ENCODE measurements at regions not wholly inside any gene's neighbourhood (a gene's known extent, or its start where the extent isn't known, plus 50 kb on each side); places are given as distances from the start of the nearest gene placed in this dataset.
"Not testable (repeated sequence)": the region's sequence is repeated elsewhere in the genome, so short reads cannot be mapped to it uniquely, and the experiment has no call there.

GRCh38 chr5:113713051-113713450 lies 199.6 kb downstream of the YTHDC2 start:
- H3K27me3 ChIP-seq = no peaks in the 10 kb centered on the region
- DNase-seq (ENCODE audit: low spot score in 2 of 2) = no peak
- no peak for TF ChIP-seq CTCF (IDR thresholded peaks at IDR 0.05)
- TF ChIP-seq POLR2A (IDR thresholded peaks at IDR 0.05) = no peak
- no peak for TF ChIP-seq POLR2AphosphoS5 (IDR thresholded peaks at IDR 0.05)
- intact Hi-C loops (cut with DNase I; ENCODE audit: low total_unique reads) = no loop called here
- no peak overlapping the region for H3K27ac ChIP-seq
- no peaks in the 10 kb centered on the region for H3K36me3 ChIP-seq
- no peak overlapping the region for H3K4me3 ChIP-seq
- peaks cover 0 to 15% of the 10 kb centered on the region in 2 donors for H3K9me3 ChIP-seq
- H3K4me1 ChIP-seq = no peaks in the 10 kb centered on the region

- H3K4me1 ChIP-seq; H3K4me3 ChIP-seq; H3K36me3 ChIP-seq; H3K27me3 ChIP-seq; H3K27ac ChIP-seq; intact Hi-C loops (cut with DNase I; ENCODE audit: low total_unique reads); DNase-seq (ENCODE audit: low spot score in 2 of 2): not testable (repeated sequence)
- peaks cover 0 to 15% of the 10 kb centered on the region in 2 donors for H3K9me3 ChIP-seq
Observed at GRCh38 chr5:113715921-113716320, 202.4 kb downstream of the YTHDC2 start.

GRCh38 chr5:113719549-113719948 lies 206.1 kb downstream of the YTHDC2 start:
- Histone ChIP-seq H3K36me3 (no peaks in the 10 kb centered on the region), H3K4me1 (no peaks in the 10 kb centered on the region), H3K4me3 (no peak overlapping the region), H3K9me3 (peaks cover 0 to 15% of the 10 kb centered on the region in 2 donors), H3K27me3 (no peaks in the 10 kb centered on the region), H3K27ac (no peak overlapping the region)
- intact Hi-C loops (cut with DNase I; ENCODE audit: low total_unique reads) = no loop called here
- no peak for DNase-seq (ENCODE audit: low spot score in 2 of 2)
- TF ChIP-seq POLR2AphosphoS5 (IDR thresholded peaks at IDR 0.05) (no peak), CTCF (IDR thresholded peaks at IDR 0.05) (no peak), POLR2A (IDR thresholded peaks at IDR 0.05) (no peak)

GRCh38 chr5:113721171-113721570 lies 207.7 kb downstream of the YTHDC2 start:
- intact Hi-C loops (cut with DNase I; ENCODE audit: low total_unique reads) = no loop called here
- no peak for DNase-seq (ENCODE audit: low spot score in 2 of 2)

GRCh38 chr5:113723021-113723420 lies 209.5 kb downstream of the YTHDC2 start:
- no peak for DNase-seq (ENCODE audit: low spot score in 2 of 2)
- H3K36me3 ChIP-seq = no peaks in the 10 kb centered on the region
- TF ChIP-seq POLR2AphosphoS5 (IDR thresholded peaks at IDR 0.05) = no peak
- TF ChIP-seq POLR2A (IDR thresholded peaks at IDR 0.05) = no peak
- no peak for TF ChIP-seq CTCF (IDR thresholded peaks at IDR 0.05)
- no peaks in the 10 kb centered on the region for H3K4me1 ChIP-seq
- no peaks in the 10 kb centered on the region for H3K27me3 ChIP-seq
- H3K4me3 ChIP-seq = no peak overlapping the region
- intact Hi-C loops (cut with DNase I; ENCODE audit: low total_unique reads) = no loop called here
- no peak overlapping the region for H3K27ac ChIP-seq
- no peaks in the 10 kb centered on the region for H3K9me3 ChIP-seq

More at GRCh38 chr5:113721171-113721570, 207.7 kb downstream of the YTHDC2 start:
- TF ChIP-seq CTCF (IDR thresholded peaks at IDR 0.05) (no peak), POLR2A (IDR thresholded peaks at IDR 0.05) (no peak), POLR2AphosphoS5 (IDR thresholded peaks at IDR 0.05) (no peak)
- Histone ChIP-seq H3K4me1 (no peaks in the 10 kb centered on the region), H3K27me3 (no peaks in the 10 kb centered on the region), H3K9me3 (peaks cover 0 to 9% of the 10 kb centered on the region in 2 donors), H3K4me3 (no peak overlapping the region), H3K36me3 (no peaks in the 10 kb centered on the region), H3K27ac (no peak overlapping the region)

GRCh38 chr5:113735751-113736150 lies 222.3 kb downstream of the YTHDC2 start:
- no peaks in the 10 kb centered on the region for H3K36me3 ChIP-seq
- H3K27me3 ChIP-seq = no peaks in the 10 kb centered on the region
- intact Hi-C loops (cut with DNase I; ENCODE audit: low total_unique reads) = no loop called here

More at GRCh38 chr5:113735751-113736150, 222.3 kb downstream of the YTHDC2 start:
- DNase-seq (ENCODE audit: low spot score in 2 of 2) = no peak
- no peak overlapping the region for H3K27ac ChIP-seq
- TF ChIP-seq CTCF (IDR thresholded peaks at IDR 0.05) (no peak), POLR2A (IDR thresholded peaks at IDR 0.05) (no peak), POLR2AphosphoS5 (IDR thresholded peaks at IDR 0.05) (no peak)
- no peaks in the 10 kb centered on the region for H3K9me3 ChIP-seq
- no peak overlapping the region for H3K4me3 ChIP-seq
- H3K4me1 ChIP-seq = no peaks in the 10 kb centered on the region

All from breast epithelium (tissue), 4 donors.